HG02571 (cell line): ENCODE measurements at regions not wholly inside any gene's neighbourhood (a gene's known extent, or its start where the extent isn't known, plus 50 kb on each side); places are given as distances from the start of the nearest gene placed in this dataset.
"Not testable (repeated sequence)": the region's sequence is repeated elsewhere in the genome, so short reads cannot be mapped to it uniquely, and the experiment has no call there.

Experiments
- ATAC-seq: cut with Tn5 transposase; IDR thresholded peaks from one replicate; pipeline ENCODE4 v1.9.1; 2021; ENCODE audit warnings: mild to moderate bottlenecking, moderate library complexity; ENCODE audit not compliant: unreplicated experiment

- ATAC-seq, result no peak
Observed at GRCh38 chr6:56840467-56841380, 114.2 kb upstream of the BEND6 start.

GRCh38 chr6:56839533-56840183, 115.2 kb upstream of the BEND6 start:
- no peak for ATAC-seq

GRCh38 chr6:56838965-56839364, 115.9 kb upstream of the BEND6 start:
- ATAC-seq, result no peak

GRCh38 chr6:56838016-56838555, 116.8 kb upstream of the BEND6 start:
- no peak for ATAC-seq

- ATAC-seq, result no peak
Observed at GRCh38 chr6:56837322-56837894, 117.5 kb upstream of the BEND6 start.

- ATAC-seq, result no peak
Observed at GRCh38 chr6:56835612-56836011, 119.3 kb upstream of the BEND6 start.

- ATAC-seq, result no peak
Observed at GRCh38 chr6:56833873-56834272, 121.0 kb upstream of the BEND6 start.

- no peak for ATAC-seq
Observed at GRCh38 chr6:56833127-56833791, 121.6 kb upstream of the BEND6 start.

- no peak for ATAC-seq
Observed at GRCh38 chr6:56832225-56832624, 122.7 kb upstream of the BEND6 start.

GRCh38 chr6:56831334-56831733, 123.6 kb upstream of the BEND6 start:
- ATAC-seq, result no peak

GRCh38 chr6:56827908-56828649, 126.8 kb upstream of the BEND6 start:
- ATAC-seq, result no peak

- not testable (repeated sequence) for ATAC-seq
Observed at GRCh38 chr6:56824431-56824830, 130.5 kb upstream of the BEND6 start.

GRCh38 chr6:56821005-56821432, 133.9 kb upstream of the BEND6 start:
- no peak for ATAC-seq

- no peak for ATAC-seq
Observed at GRCh38 chr6:56820060-56820459, 134.8 kb upstream of the BEND6 start.

- ATAC-seq, result no peak
Observed at GRCh38 chr6:56819604-56820003, 135.3 kb upstream of the BEND6 start.

- ATAC-seq, result no peak
Observed at GRCh38 chr6:56816370-56816769, 138.5 kb upstream of the BEND6 start.

- no peak for ATAC-seq
Observed at GRCh38 chr6:56815436-56815835, 139.5 kb upstream of the BEND6 start.

- ATAC-seq, result no peak
Observed at GRCh38 chr6:56814802-56815201, 140.1 kb upstream of the BEND6 start.

GRCh38 chr6:56814308-56814707, 140.6 kb upstream of the BEND6 start:
- no peak for ATAC-seq

GRCh38 chr6:56812851-56813250, 142.1 kb upstream of the BEND6 start:
- not testable (repeated sequence) for ATAC-seq
